Tibial artery (tissue), 4 donors: ENCODE measurements at regions not wholly inside any gene's neighbourhood (a gene's known extent, or its start where the extent isn't known, plus 50 kb on each side); places are given as distances from the start of the nearest gene placed in this dataset.

Experiments used
- DNase-seq, 2 donors: peaks; one replicate each; pipeline ENCODE4 v3.0.0-alpha.2; 2019
- H3K27ac ChIP-seq, 2 donors: fragments of 200-600 bp; sonication (generic) in 1 of 2; 1 replicate in 1 of 2; 2 replicates in 1 of 2; pipeline ENCODE4 v1.5.1; 2018 to 2019; ENCODE audit warnings: mild to moderate bottlenecking in 1 of 2
- H3K27me3 ChIP-seq, 2 donors: fragments of 200-600 bp; sonication (generic) in 1 of 2; one replicate each; pipeline versions ENCODE4 v1.5.1 to v1.6.0; 2016 to 2019
- H3K36me3 ChIP-seq, 3 donors: fragments of 200-600 bp; sonication (generic) in 2 of 3; one replicate each; pipeline ENCODE4 v1.5.1; 2016 to 2019; ENCODE audit warnings: mild to moderate bottlenecking in 2 of 3
- H3K4me1 ChIP-seq, 4 donors: fragments of 200-600 bp; sonication (generic) in 2 of 4; 1 replicate in 3 of 4; 2 replicates in 1 of 4; pipeline ENCODE4 v1.5.1; 2016 to 2019
- H3K4me3 ChIP-seq, 2 donors: fragments of 200-600 bp; sonication (generic) in 1 of 2; 1 replicate in 1 of 2; 2 replicates in 1 of 2; pipeline ENCODE4 v1.5.1; 2018 to 2019; ENCODE audit warnings: mild to moderate bottlenecking in 2 of 2
- H3K9me3 ChIP-seq, 3 donors: fragments of 200-600 bp; sonication (generic) in 1 of 3; one replicate each; pipeline ENCODE4 v1.5.1; 2016 to 2019
- CTCF ChIP-seq, 2 experiments: fragments of 200-600 bp in 1 of 2; fragments of 450-650 bp in 1 of 2; IDR thresholded peaks; one replicate each; pipeline ENCODE4 v1.5.1; 2017 to 2019; ENCODE audit warnings: antibody characterized with exemption in 2 of 2, mild to moderate bottlenecking in 1 of 2, moderate library complexity in 1 of 2
- intact Hi-C: fragments of 100-400 bp; cut with DNase I; formaldehyde crosslinking; loops from one replicate; pipeline ENCODE4 v1.15.0; 2023; ENCODE audit warnings: low total_unique reads

DNA sequence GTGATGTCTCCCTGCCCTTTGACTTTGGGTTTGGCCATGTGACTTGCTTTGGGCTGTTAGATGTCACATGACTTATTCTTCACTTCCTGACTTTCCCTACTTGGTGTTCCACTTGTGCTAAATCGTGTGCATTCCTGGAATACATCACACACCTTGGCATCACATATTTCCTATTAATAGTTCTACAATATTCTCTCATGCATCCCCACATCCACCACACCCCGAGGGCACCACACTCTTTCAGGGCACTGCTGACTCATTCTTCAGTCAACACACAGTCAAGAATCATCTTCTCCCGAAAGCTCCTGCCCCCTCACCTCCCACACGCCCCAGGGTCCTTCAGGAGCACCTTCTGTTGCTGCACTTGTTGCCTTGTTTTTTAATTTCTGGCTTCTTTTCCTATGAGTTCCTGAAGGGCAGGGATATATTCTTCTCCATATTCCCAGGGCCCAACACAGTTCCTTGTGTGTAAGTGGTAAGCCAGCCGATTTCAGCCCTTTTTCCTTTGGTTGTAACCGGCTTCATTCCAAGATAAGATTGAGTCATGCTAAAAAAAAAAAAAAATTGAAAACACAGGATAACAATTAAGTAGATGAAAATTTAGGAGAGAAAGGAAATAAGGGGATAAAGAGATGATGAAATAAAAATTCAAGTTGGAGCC, 341.4 kb downstream of the SLC4A3 start:
- Histone ChIP-seq H3K36me3 (no peaks in the 10 kb centered on the region), H3K4me1 (no peaks in the 10 kb centered on the region), H3K27ac (no peak overlapping the region), H3K9me3 (no peaks in the 10 kb centered on the region), H3K27me3 (no peaks in the 10 kb centered on the region), H3K4me3 (no peak overlapping the region)
- intact Hi-C loops = no loop called here
- DNase-seq = no peak
- TF ChIP-seq CTCF (IDR thresholded peaks at IDR 0.05) = no peak

GRCh38 chr2:219969508-219969907, 342.1 kb downstream of the SLC4A3 start:
- no peak overlapping the region for H3K27ac ChIP-seq
- H3K27me3 ChIP-seq = no peaks in the 10 kb centered on the region
- no peak for DNase-seq
- no peak for TF ChIP-seq CTCF (IDR thresholded peaks at IDR 0.05)
- no peaks in the 10 kb centered on the region for H3K4me1 ChIP-seq
- H3K9me3 ChIP-seq = no peaks in the 10 kb centered on the region
- H3K36me3 ChIP-seq = no peaks in the 10 kb centered on the region
- no peak overlapping the region for H3K4me3 ChIP-seq
- intact Hi-C loops = no loop called here

DNA sequence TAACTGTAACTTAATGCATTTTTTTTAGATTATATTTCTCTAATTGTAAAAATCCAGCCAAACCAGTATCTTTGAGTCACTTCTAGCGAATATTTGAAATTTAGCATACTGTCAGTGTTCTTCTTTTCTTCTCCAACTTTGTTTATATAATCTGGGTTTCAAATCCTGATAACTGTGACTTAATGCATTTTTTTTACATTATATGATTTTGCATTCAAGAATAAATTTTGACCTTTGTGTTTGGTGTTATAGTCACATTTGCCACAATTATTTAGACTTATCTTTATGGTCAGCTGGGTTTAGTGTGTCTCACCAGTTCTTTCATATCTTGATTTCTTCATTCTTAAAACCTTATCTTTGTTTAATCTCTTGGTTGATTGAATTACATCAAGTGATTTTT, 345.7 kb downstream of the SLC4A3 start:
- Histone ChIP-seq H3K27me3 (no peaks in the 10 kb centered on the region), H3K9me3 (no peaks in the 10 kb centered on the region), H3K36me3 (no peaks in the 10 kb centered on the region), H3K4me1 (no peaks in the 10 kb centered on the region), H3K4me3 (no peak overlapping the region), H3K27ac (no peak overlapping the region)
- TF ChIP-seq CTCF (IDR thresholded peaks at IDR 0.05) = no peak
- no peak for DNase-seq
- intact Hi-C loops = no loop called here

DNA sequence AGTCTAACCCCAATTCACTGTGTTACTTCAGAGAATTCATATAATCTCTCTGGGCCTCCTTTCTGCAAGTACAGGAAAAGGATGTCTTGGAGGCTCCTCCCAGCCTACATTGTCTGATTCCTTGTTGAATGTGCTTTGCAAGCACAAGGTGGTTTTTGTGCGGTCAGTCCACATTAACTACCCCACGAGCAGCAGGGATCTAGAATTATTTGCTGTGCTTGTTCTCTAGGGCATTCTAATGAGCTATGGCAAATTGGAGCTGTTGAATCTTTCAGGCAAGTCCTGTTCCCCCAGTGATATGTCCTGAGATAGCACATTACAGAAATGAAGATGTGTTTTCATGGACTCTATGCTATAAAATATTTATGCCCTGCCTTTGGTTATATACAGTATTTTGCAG, 349.4 kb downstream of the SLC4A3 start:
- TF ChIP-seq CTCF (IDR thresholded peaks at IDR 0.05) = no peak
- Histone ChIP-seq H3K9me3 (no peaks in the 10 kb centered on the region), H3K36me3 (no peaks in the 10 kb centered on the region), H3K4me3 (no peak overlapping the region), H3K27ac (no peak overlapping the region), H3K4me1 (no peaks in the 10 kb centered on the region), H3K27me3 (no peaks in the 10 kb centered on the region)
- no peak for DNase-seq
- intact Hi-C loops = no loop called here

DNA sequence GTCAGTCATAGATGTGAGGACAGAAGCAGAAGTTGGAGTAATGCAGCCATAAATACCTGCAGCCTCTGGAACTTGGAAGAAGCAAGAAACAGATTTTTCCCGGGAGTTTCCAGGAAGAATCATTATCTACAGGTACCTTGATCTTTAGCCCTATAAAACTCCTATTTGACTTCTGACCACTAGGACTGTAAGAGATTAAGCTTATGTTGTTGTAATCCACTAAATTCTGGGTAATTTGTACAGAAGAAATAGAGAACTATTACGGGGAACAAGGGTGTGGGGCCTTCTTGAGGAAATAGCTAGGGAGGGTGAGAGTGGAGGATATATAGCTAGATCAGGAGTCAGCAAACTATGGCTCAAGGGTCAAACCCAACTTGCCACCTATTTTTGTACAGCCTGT, 353.2 kb downstream of the SLC4A3 start:
- no peak for DNase-seq
- no peak for TF ChIP-seq CTCF (IDR thresholded peaks at IDR 0.05)

GRCh38 chr2:219983836-219984235, 356.4 kb downstream of the SLC4A3 start:
- Histone ChIP-seq H3K36me3 (no peaks in the 10 kb centered on the region), H3K9me3 (no peaks in the 10 kb centered on the region), H3K27ac (no peak overlapping the region), H3K4me3 (no peak overlapping the region), H3K27me3 (no peaks in the 10 kb centered on the region), H3K4me1 (no peaks in the 10 kb centered on the region)
- DNase-seq = no peak
- intact Hi-C loops = no loop called here
- no peak for TF ChIP-seq CTCF (IDR thresholded peaks at IDR 0.05)

More for the DNA sequence above, 353.2 kb downstream of the SLC4A3 start:
- Histone ChIP-seq H3K27ac (no peak overlapping the region), H3K4me1 (no peaks in the 10 kb centered on the region), H3K9me3 (no peaks in the 10 kb centered on the region), H3K4me3 (no peak overlapping the region), H3K36me3 (no peaks in the 10 kb centered on the region), H3K27me3 (no peaks in the 10 kb centered on the region)
- intact Hi-C loops = no loop called here
